Ishikawa (cell line): ENCODE measurements at regions not wholly inside any gene's neighbourhood (a gene's known extent, or its start where the extent isn't known, plus 50 kb on each side); places are given as distances from the start of the nearest gene placed in this dataset.

Experiments used
- CEBPB ChIP-seq: IDR thresholded peaks from 2 replicates; pipeline ENCODE4 v1.6.1; 2012
- FOXM1 ChIP-seq: IDR thresholded peaks from 2 replicates; pipeline ENCODE4 v1.6.1; 2012; ENCODE audit warnings: low read depth, borderline replicate concordance
- TAF1 ChIP-seq: IDR thresholded peaks from 2 replicates; pipeline ENCODE4 v1.6.1; 2012; ENCODE audit warnings: low read depth, mild to moderate bottlenecking
- USF1 ChIP-seq: IDR thresholded peaks from 2 replicates; pipeline ENCODE4 v1.6.1; 2012

GRCh38 chr16:47965439-47965838 is 190.4 kb downstream of the ABCC12 start:
- no peak for TF ChIP-seq CEBPB
- no peak for TF ChIP-seq TAF1
- TF ChIP-seq FOXM1 = no peak
- TF ChIP-seq USF1 = no peak
